Left lung (tissue), 4 donors: ENCODE measurements at regions not wholly inside any gene's neighbourhood (a gene's known extent, or its start where the extent isn't known, plus 50 kb on each side); places are given as distances from the start of the nearest gene placed in this dataset.
A peak's percentile ranks its signal among the peaks of the same experiment; 100 is the strongest.

Source experiments
- ATAC-seq: fragments of 200-7000 bp; cut with Tn5 transposase; one replicate; pipeline ENCODE4 v1.9.1; 2020; ENCODE audit warnings: moderate library complexity
- DNase-seq, 4 donors: peaks; one replicate each; pipeline ENCODE4 v3.0.0-alpha.2; 2013 to 2020
- H3K27ac ChIP-seq, 2 donors: fragments of 200-600 bp; sonication (generic) in 1 of 2; one replicate each; pipeline versions ENCODE4 v1.5.0 to v1.8.0; 2020 to 2021
- H3K27me3 ChIP-seq, 2 donors: fragments of 200-600 bp; sonication (generic) in 1 of 2; one replicate each; pipeline versions ENCODE4 v1.5.0 to v1.8.0; 2020 to 2021
- H3K36me3 ChIP-seq, 2 donors: fragments of 200-600 bp; sonication (generic) in 1 of 2; one replicate each; pipeline versions ENCODE4 v1.5.0 to v1.8.0; 2020 to 2021
- H3K4me1 ChIP-seq, 2 donors: fragments of 200-600 bp; one replicate each; pipeline ENCODE4 v1.8.0; 2021
- H3K4me3 ChIP-seq, 2 donors: fragments of 200-600 bp; sonication (generic) in 1 of 2; one replicate each; pipeline versions ENCODE4 v1.5.0 to v1.8.0; 2020 to 2021; ENCODE audit warnings: mild to moderate bottlenecking in 1 of 2
- H3K9me3 ChIP-seq, 2 donors: fragments of 200-600 bp; sonication (generic) in 1 of 2; one replicate each; pipeline versions ENCODE4 v1.5.0 to v1.8.0; 2020 to 2021
- intact Hi-C, 2 donors: fragments of 100-400 bp; cut with DNase I; formaldehyde crosslinking; loops; one replicate each; pipeline versions ENCODE4 v1.11.2 to v1.14.2; 2022
- TF ChIP-seq, protein P1 (sequence below), 2 donors: fragments of 200-600 bp; sonication (generic) in 1 of 2; IDR thresholded peaks; one replicate each; pipeline versions ENCODE4 v1.5.0 to v1.8.0; 2021; ENCODE audit warnings: antibody characterized with exemption in 2 of 2
- donor health status: DM: no; HTN: yes; CAD: no.
- donor health status: DM: no; HTN: no; CAD: no.

DNA sequence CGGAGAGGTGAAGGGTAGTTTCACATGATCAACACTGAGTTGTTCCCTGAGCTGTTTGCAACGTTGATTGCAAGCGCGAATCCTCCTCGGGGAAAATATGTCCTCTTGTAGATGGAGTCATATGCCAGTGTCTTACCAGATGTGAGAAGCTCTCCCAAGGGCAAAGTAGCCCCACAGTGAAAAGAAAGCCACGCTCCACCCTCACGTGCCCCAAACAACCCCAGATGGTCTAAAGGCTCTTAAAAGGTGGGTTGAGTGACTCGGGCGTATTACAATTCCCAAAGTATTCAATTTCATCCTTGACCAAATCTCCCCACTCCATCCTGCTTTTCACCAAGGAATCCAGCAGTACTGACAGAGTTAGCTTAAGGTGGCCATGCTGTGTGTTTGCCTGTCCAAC is 332.1 kb upstream of the SOX11 start:
- no peak for ATAC-seq
- no peaks in the 10 kb centered on the region for H3K4me1 ChIP-seq
- H3K36me3 ChIP-seq, result no peaks in the 10 kb centered on the region
- DNase-seq, result no peak
- intact Hi-C loops, result no loop called here
- H3K4me3 ChIP-seq, result no peak overlapping the region
- no peaks in the 10 kb centered on the region for H3K9me3 ChIP-seq
- TF ChIP-seq, protein P1, sequence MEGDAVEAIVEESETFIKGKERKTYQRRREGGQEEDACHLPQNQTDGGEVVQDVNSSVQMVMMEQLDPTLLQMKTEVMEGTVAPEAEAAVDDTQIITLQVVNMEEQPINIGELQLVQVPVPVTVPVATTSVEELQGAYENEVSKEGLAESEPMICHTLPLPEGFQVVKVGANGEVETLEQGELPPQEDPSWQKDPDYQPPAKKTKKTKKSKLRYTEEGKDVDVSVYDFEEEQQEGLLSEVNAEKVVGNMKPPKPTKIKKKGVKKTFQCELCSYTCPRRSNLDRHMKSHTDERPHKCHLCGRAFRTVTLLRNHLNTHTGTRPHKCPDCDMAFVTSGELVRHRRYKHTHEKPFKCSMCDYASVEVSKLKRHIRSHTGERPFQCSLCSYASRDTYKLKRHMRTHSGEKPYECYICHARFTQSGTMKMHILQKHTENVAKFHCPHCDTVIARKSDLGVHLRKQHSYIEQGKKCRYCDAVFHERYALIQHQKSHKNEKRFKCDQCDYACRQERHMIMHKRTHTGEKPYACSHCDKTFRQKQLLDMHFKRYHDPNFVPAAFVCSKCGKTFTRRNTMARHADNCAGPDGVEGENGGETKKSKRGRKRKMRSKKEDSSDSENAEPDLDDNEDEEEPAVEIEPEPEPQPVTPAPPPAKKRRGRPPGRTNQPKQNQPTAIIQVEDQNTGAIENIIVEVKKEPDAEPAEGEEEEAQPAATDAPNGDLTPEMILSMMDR (IDR thresholded peaks at IDR 0.05), result no peak
- no peak overlapping the region for H3K27ac ChIP-seq
- no peaks in the 10 kb centered on the region for H3K27me3 ChIP-seq

- no peaks in the 10 kb centered on the region for H3K9me3 ChIP-seq
Measured at GRCh38 chr2:5364361-5364760, 327.8 kb upstream of the SOX11 start.

DNA sequence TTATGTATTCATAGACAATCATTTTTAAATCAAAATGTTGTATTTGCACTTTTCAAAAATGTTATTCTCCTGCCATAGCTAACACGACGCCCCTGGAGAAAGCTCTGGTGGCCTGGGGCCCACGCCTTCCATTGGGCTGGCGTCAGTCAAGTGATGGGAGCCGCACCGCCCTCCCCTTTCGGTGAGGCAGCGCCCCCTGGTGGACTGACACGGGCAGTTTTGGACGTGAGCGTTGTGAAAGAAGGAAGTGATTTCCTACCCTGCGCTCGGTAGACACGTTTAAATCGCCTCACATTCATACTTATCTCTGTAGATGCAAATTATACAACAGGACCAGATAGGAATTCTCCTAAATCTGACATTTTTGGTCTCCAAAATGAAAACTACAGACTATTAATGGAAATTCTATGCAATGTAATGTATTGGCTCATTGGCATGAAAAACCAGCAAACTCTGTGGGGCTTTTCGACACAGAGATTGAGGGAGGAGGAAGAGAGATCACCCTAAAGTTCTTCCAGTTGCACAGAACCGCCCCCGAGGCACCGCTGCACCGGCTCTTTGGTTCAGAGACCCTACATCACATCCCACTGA is 326.2 kb upstream of the SOX11 start:
- Histone ChIP-seq H3K4me3 (no peak overlapping the region), H3K4me1 (no peaks in the 10 kb centered on the region), H3K9me3 (no peaks in the 10 kb centered on the region), H3K27me3 (no peaks in the 10 kb centered on the region), H3K27ac (no peak overlapping the region), H3K36me3 (no peaks in the 10 kb centered on the region)
- TF ChIP-seq, protein P1 (IDR thresholded peaks at IDR 0.05), result peak; percentile 68 to 73
- ATAC-seq, result peak; percentile 98
- peak; percentile 44 to 89 (median 77) for DNase-seq
- intact Hi-C loops, result no loop called here

More at GRCh38 chr2:5364361-5364760, 327.8 kb upstream of the SOX11 start:
- Histone ChIP-seq H3K36me3 (no peaks in the 10 kb centered on the region), H3K27me3 (no peaks in the 10 kb centered on the region), H3K27ac (no peak overlapping the region), H3K4me1 (no peaks in the 10 kb centered on the region), H3K4me3 (no peak overlapping the region)
- TF ChIP-seq, protein P1 (IDR thresholded peaks at IDR 0.05), result no peak
- intact Hi-C loops, result no loop called here
- no peak for ATAC-seq
- no peak for DNase-seq

DNA sequence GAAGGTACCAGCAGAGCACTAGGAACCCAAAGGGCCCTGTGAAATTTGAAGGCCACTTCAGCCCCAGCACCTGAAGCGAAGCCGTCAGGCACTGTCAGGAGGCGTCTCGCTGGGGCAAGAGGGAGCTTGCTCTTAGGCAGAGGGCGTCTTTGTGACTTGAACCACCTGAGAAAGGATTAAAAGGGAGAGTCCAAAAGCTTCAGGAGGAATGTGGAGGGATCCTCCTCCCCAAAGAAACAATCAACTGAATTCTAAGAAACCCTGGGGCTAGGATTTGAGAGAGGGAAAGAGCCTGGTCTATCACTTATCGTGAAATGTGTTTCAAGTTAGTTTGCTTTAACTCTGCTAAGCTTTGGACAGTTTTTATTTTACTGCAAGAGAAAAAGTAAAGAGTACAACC is 324.9 kb upstream of the SOX11 start:
- intact Hi-C loops, result no loop called here
- no peak overlapping the region for H3K27ac ChIP-seq
- no peak for DNase-seq

GRCh38 chr2:5368263-5368662 is 323.9 kb upstream of the SOX11 start:
- no peaks in the 10 kb centered on the region for H3K4me1 ChIP-seq
- no peak overlapping the region for H3K4me3 ChIP-seq
- TF ChIP-seq, protein P1 (IDR thresholded peaks at IDR 0.05), result no peak
- no peak overlapping the region for H3K27ac ChIP-seq
- no peaks in the 10 kb centered on the region for H3K9me3 ChIP-seq
- no peak for DNase-seq
- no peaks in the 10 kb centered on the region for H3K36me3 ChIP-seq
- no peaks in the 10 kb centered on the region for H3K27me3 ChIP-seq
- intact Hi-C loops, result no loop called here
- ATAC-seq, result no peak

More for the DNA sequence above, 324.9 kb upstream of the SOX11 start:
- no peak for ATAC-seq
- TF ChIP-seq, protein P1 (IDR thresholded peaks at IDR 0.05), result no peak
- no peak overlapping the region for H3K4me3 ChIP-seq
- H3K27me3 ChIP-seq, result no peaks in the 10 kb centered on the region
- no peaks in the 10 kb centered on the region for H3K4me1 ChIP-seq
- no peaks in the 10 kb centered on the region for H3K36me3 ChIP-seq
- H3K9me3 ChIP-seq, result no peaks in the 10 kb centered on the region
